ENCODE measurements at regions not wholly inside any gene's neighbourhood (a gene's known extent, or its start where the extent isn't known, plus 50 kb on each side); places are given as distances from the start of the nearest gene placed in this dataset.
"Not testable (repeated sequence)": the region's sequence is repeated elsewhere in the genome, so short reads cannot be mapped to it uniquely, and the experiment has no call there.

- no peak for DNase-seq (ENCODE audit: low read depth)
Measured at GRCh38 chr17:74116087-74116717, 87.3 kb upstream of the RPL38 start.

- no peak for DNase-seq (ENCODE audit: low read depth)
Measured at GRCh38 chr17:74117087-74117698, 86.3 kb upstream of the RPL38 start.

GRCh38 chr17:74117999-74118421 is 85.5 kb upstream of the RPL38 start:
- no peak for DNase-seq (ENCODE audit: low read depth)

- DNase-seq (ENCODE audit: low read depth) = no peak
Measured at GRCh38 chr17:74118504-74118903, 85.0 kb upstream of the RPL38 start.

- no peak for DNase-seq (ENCODE audit: low read depth)
Measured at GRCh38 chr17:74119049-74119580, 84.4 kb upstream of the RPL38 start.

- DNase-seq (ENCODE audit: low read depth) = no peak
Measured at GRCh38 chr17:74119965-74120364, 83.5 kb upstream of the RPL38 start.

GRCh38 chr17:74123350-74123749 is 80.1 kb upstream of the RPL38 start:
- DNase-seq (ENCODE audit: low read depth) = no peak

- DNase-seq (ENCODE audit: low read depth) = no peak
Measured at GRCh38 chr17:74123866-74124444, 79.5 kb upstream of the RPL38 start.

- DNase-seq (ENCODE audit: low read depth) = no peak
Measured at GRCh38 chr17:74125156-74125555, 78.3 kb upstream of the RPL38 start.

GRCh38 chr17:74126179-74126900 is 77.1 kb upstream of the RPL38 start:
- no peak for DNase-seq (ENCODE audit: low read depth)

- no peak for DNase-seq (ENCODE audit: low read depth)
Measured at GRCh38 chr17:74126959-74127358, 76.5 kb upstream of the RPL38 start.

GRCh38 chr17:74128456-74129211 is 74.8 kb upstream of the RPL38 start:
- DNase-seq (ENCODE audit: low read depth) = no peak

GRCh38 chr17:74129800-74130199 is 73.7 kb upstream of the RPL38 start:
- not testable (repeated sequence) for DNase-seq (ENCODE audit: low read depth)

GRCh38 chr17:74130276-74130675 is 73.2 kb upstream of the RPL38 start:
- DNase-seq (ENCODE audit: low read depth) = no peak

GRCh38 chr17:74130841-74131240 is 72.6 kb upstream of the RPL38 start:
- DNase-seq (ENCODE audit: low read depth) = no peak

- DNase-seq (ENCODE audit: low read depth) = no peak
Measured at GRCh38 chr17:74132354-74132753, 71.1 kb upstream of the RPL38 start.

GRCh38 chr17:74133740-74134139 is 69.7 kb upstream of the RPL38 start:
- no peak for DNase-seq (ENCODE audit: low read depth)

- DNase-seq (ENCODE audit: low read depth) = not testable (repeated sequence)
Measured at GRCh38 chr17:74134234-74134633, 69.2 kb upstream of the RPL38 start.

GRCh38 chr17:74134991-74135390 is 68.5 kb upstream of the RPL38 start:
- no peak for DNase-seq (ENCODE audit: low read depth)

GRCh38 chr17:74135391-74136167 is 67.9 kb upstream of the RPL38 start:
- no peak for DNase-seq (ENCODE audit: low read depth)

- DNase-seq (ENCODE audit: low read depth) = no peak
Measured at GRCh38 chr17:74137416-74137815, 66.1 kb upstream of the RPL38 start.
